H7 (cell line): ENCODE measurements at regions not wholly inside any gene's neighbourhood (a gene's known extent, or its start where the extent isn't known, plus 50 kb on each side); places are given as distances from the start of the nearest gene placed in this dataset.

Source experiments
- DNase-seq: peaks from one replicate; pipeline ENCODE4 v3.0.0; 2012
- H3K27me3 ChIP-seq: 2 replicates; pipeline ENCODE4 v1.6.0; 2011; ENCODE audit warnings: mild to moderate bottlenecking, low read length; ENCODE audit not compliant: control insufficient read depth, insufficient read depth
- H3K36me3 ChIP-seq: replicated peaks from 2 replicates; pipeline ENCODE4 v1.5.1; 2011; ENCODE audit warnings: low read length; ENCODE audit not compliant: control insufficient read depth, insufficient read depth
- H3K4me3 ChIP-seq: 2 replicates; pipeline ENCODE4 v1.5.1; 2011; ENCODE audit warnings: low read depth, mild to moderate bottlenecking, control low read depth, low read length, moderate library complexity; ENCODE audit not compliant: insufficient read depth

- H3K27me3 ChIP-seq: no peaks in the 10 kb centered on the region
- no peak overlapping the region for H3K4me3 ChIP-seq
- DNase-seq: no peak
- H3K36me3 ChIP-seq: no peaks in the 10 kb centered on the region
These were observed 365.3 kb upstream of the SHH start for GRCh38 chr7:156177422-156178055.

DNA sequence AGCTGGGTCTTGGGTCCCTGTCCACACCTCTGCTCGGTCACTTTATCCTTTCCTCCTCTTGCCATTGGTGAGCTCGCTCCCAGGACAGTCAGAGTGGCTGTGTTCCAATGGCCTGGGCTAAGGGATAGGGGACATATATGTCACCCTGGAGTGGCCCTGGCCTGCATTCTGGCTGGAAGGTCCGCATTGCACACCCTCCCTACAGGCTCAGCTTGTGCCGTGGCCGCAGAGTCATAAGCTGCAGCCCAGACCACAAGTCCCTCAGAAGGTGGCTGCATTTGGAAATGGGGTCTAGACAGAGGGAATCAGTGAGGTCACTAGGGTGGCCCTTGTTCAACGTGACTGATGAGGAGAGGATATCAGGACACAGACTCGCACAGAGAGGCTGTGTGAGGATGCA, 363.8 kb upstream of the SHH start:
- H3K36me3 ChIP-seq: no peaks in the 10 kb centered on the region
- H3K27me3 ChIP-seq: no peaks in the 10 kb centered on the region
- no peak for DNase-seq
- no peak overlapping the region for H3K4me3 ChIP-seq

- DNase-seq: no peak
- Histone ChIP-seq H3K27me3 (no peaks in the 10 kb centered on the region), H3K4me3 (no peak overlapping the region), H3K36me3 (no peaks in the 10 kb centered on the region)
These were observed 362.7 kb upstream of the SHH start for GRCh38 chr7:156175003-156175402.

GRCh38 chr7:156174428-156174827, 362.2 kb upstream of the SHH start:
- Histone ChIP-seq H3K36me3 (no peaks in the 10 kb centered on the region), H3K4me3 (no peak overlapping the region), H3K27me3 (no peaks in the 10 kb centered on the region)
- DNase-seq: no peak

GRCh38 chr7:156173748-156174353, 361.6 kb upstream of the SHH start:
- Histone ChIP-seq H3K4me3 (no peak overlapping the region), H3K27me3 (no peaks in the 10 kb centered on the region), H3K36me3 (no peaks in the 10 kb centered on the region)
- DNase-seq: no peak

DNA sequence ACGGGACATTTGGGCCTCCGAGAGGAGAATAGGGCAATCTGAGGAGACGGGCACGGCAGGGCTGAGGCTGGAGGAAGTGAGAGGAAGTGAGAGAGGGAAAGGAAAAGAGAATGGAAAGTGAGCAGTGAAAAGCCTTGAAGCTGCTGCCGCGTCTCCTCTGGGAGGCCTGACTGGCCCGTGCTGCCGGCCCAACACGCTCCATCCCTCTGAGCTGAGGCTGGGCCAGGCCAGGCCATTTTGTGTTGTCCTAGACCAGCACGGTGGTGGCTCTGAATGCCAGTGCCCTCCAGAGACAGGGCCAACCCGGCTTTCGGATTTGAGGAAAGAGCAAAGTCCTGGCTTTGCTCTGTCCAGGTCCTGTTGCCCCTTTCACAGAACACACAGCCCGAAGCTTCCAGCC, 361.1 kb upstream of the SHH start:
- no peaks in the 10 kb centered on the region for H3K36me3 ChIP-seq
- no peaks in the 10 kb centered on the region for H3K27me3 ChIP-seq
- H3K4me3 ChIP-seq: no peak overlapping the region
- DNase-seq: no peak

DNA sequence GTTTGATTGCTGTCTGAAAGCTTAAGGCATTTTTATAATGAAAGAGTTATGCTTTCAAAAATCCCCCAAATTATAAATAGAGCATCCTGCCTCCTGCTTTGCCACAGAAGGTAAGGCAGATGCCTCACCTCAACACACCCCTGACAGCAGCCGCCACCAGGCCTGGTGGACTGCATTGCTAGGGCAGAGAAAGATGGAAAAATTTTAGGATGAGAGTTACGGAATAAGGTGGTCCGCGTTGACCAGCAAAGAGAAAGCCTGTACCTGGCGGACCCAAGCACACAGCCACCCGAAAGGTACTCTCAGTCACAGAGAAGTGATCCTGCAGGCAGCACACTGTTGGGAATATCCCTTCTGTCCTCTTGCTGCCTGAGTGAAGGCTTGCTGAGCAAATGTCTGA, 360.4 kb upstream of the SHH start:
- H3K4me3 ChIP-seq: no peak overlapping the region
- H3K36me3 ChIP-seq: no peaks in the 10 kb centered on the region
- H3K27me3 ChIP-seq: no peaks in the 10 kb centered on the region
- no peak for DNase-seq

GRCh38 chr7:156169474-156170370, 357.5 kb upstream of the SHH start:
- Histone ChIP-seq H3K36me3 (no peaks in the 10 kb centered on the region), H3K4me3 (no peak overlapping the region), H3K27me3 (no peaks in the 10 kb centered on the region)
- no peak for DNase-seq

DNA sequence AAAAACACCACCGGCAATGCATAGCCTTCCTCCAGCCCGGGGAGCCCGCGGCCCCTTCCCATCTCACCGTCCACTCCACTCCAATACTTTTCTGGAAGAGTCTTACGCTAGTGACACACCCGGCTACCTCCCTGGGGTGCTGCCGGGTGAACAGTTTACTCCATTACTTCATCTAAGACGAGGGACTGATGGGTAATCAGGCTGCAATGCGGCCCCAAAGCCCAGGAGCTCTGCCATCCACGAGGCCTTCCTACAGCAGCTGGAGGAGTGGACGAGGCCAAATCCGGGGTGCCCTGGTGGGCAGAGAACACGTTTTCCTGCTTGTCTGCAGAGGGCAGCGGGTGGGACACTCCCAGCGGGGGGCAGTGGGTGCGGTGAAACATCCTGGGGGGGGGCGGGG, 356.2 kb upstream of the SHH start:
- Histone ChIP-seq H3K36me3 (no peaks in the 10 kb centered on the region), H3K4me3 (no peak overlapping the region), H3K27me3 (no peaks in the 10 kb centered on the region)
- DNase-seq: no peak

GRCh38 chr7:156167987-156168386, 355.7 kb upstream of the SHH start:
- Histone ChIP-seq H3K4me3 (no peak overlapping the region), H3K36me3 (no peaks in the 10 kb centered on the region), H3K27me3 (no peaks in the 10 kb centered on the region)
- no peak for DNase-seq

DNA sequence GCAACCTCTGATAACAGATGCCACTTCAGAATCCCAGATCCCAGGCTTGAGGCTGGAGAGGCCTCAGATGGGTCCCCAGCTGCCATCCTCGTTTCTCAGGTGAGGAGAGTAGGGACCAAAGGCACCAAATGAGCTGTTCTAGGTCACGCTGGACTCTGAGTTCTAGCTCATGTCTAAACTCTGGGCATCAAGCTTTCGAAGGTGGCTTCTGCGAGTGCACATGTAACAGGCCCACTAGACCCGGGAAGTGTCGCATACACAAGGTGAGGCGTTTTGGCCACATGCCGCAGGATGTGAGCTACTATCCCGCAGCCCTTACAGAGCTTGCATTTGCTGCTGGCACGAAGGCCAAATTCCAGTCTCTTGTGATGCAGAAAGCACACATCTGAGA, 355.1 kb upstream of the SHH start:
- DNase-seq: no peak
- Histone ChIP-seq H3K27me3 (no peaks in the 10 kb centered on the region), H3K36me3 (no peaks in the 10 kb centered on the region), H3K4me3 (no peak overlapping the region)

- H3K36me3 ChIP-seq: no peaks in the 10 kb centered on the region
- no peak for DNase-seq
- H3K4me3 ChIP-seq: no peak overlapping the region
- no peaks in the 10 kb centered on the region for H3K27me3 ChIP-seq
These were observed 354.6 kb upstream of the SHH start for GRCh38 chr7:156166692-156167416.

DNA sequence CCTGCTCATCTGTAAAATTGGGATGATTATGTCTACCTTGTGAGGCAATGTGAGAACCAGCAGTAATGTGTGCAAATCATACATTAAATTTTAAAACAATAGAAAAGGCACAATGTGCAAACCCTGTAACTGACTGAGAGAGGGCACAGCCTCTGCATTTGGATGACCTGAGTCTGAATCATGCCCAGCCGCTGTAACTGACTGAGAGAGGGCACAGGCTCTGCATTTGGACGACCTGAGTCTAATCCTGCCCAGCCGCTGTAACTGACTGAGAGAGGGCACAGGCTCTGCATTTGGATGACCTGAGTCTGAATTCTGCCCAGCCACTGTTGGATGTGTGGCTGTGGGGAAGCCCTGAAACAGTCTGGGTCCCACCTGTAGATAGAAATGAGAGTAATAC, 351.5 kb upstream of the SHH start:
- H3K36me3 ChIP-seq: no peaks in the 10 kb centered on the region
- H3K4me3 ChIP-seq: no peak overlapping the region
- DNase-seq: no peak

DNA sequence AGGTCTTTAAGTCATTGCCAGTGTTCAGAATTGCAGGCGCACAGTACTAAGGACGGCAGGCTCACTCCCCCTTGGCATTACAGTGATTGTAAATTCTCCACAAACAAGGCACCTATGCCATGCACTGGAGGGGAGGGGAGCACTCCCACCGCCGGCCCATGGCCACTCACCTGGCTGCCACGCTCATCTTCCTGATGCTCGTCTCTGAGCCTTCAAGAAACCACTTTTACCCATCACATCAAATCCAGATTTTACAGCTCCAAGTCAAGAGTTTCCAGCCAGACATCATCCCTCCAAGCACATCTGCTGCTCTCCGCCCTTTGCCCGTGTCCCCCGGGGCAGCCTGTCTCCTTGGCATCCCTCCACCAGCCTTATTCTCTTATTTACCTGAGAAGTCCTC, 350.2 kb upstream of the SHH start:
- Histone ChIP-seq H3K27me3 (no peaks in the 10 kb centered on the region), H3K4me3 (no peak overlapping the region)
- no peak for DNase-seq

More for the DNA sequence above, 351.5 kb upstream of the SHH start:
- no peaks in the 10 kb centered on the region for H3K27me3 ChIP-seq

More for the DNA sequence above, 350.2 kb upstream of the SHH start:
- H3K36me3 ChIP-seq: no peaks in the 10 kb centered on the region
